WI38 (cell line): ENCODE measurements at regions not wholly inside any gene's neighbourhood (a gene's known extent, or its start where the extent isn't known, plus 50 kb on each side); places are given as distances from the start of the nearest gene placed in this dataset.

Source experiments
- H3K4me3 ChIP-seq: 2 replicates; pipeline ENCODE4 v1.5.1; 2011; ENCODE audit warnings: low read depth, mild to moderate bottlenecking, control low read depth, low read length
- TF ChIP-seq, protein P1 (sequence below): IDR thresholded peaks from 2 replicates; pipeline ENCODE4 v1.5.1; 2012; ENCODE audit warnings: low read depth, mild to moderate bottlenecking, control low read depth, low read length

DNA sequence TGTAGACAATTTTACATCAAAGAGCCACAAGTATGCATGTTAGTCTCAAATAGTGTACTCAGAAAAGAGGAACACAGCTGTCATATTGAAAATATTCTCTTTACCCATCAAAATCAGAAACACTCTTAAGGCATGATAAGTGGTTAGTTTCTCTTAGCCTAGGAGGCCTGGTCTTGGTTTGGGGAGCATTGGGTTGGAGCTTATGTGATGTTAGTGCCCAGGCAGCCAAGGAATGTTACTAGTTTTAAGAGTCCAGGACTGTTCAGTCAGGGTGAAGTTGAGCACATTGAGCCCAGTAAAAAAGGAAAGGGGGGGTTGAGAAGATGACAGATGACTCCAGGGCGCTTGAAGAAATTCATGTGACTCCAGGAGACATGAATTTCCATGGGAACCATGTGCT is 340.6 kb downstream of the HRH4 start:
- no peak overlapping the region for H3K4me3 ChIP-seq
- TF ChIP-seq, protein P1, sequence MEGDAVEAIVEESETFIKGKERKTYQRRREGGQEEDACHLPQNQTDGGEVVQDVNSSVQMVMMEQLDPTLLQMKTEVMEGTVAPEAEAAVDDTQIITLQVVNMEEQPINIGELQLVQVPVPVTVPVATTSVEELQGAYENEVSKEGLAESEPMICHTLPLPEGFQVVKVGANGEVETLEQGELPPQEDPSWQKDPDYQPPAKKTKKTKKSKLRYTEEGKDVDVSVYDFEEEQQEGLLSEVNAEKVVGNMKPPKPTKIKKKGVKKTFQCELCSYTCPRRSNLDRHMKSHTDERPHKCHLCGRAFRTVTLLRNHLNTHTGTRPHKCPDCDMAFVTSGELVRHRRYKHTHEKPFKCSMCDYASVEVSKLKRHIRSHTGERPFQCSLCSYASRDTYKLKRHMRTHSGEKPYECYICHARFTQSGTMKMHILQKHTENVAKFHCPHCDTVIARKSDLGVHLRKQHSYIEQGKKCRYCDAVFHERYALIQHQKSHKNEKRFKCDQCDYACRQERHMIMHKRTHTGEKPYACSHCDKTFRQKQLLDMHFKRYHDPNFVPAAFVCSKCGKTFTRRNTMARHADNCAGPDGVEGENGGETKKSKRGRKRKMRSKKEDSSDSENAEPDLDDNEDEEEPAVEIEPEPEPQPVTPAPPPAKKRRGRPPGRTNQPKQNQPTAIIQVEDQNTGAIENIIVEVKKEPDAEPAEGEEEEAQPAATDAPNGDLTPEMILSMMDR = no peak

GRCh38 chr18:24802456-24802855 is 342.0 kb downstream of the HRH4 start:
- H3K4me3 ChIP-seq = no peak overlapping the region
- TF ChIP-seq, protein P1 = no peak

- TF ChIP-seq, protein P1 = no peak
These were observed 344.7 kb downstream of the HRH4 start for GRCh38 chr18:24805156-24805555.

GRCh38 chr18:24809173-24809950 is 348.9 kb downstream of the HRH4 start:
- no peak overlapping the region for H3K4me3 ChIP-seq
- TF ChIP-seq, protein P1 = no peak

More at GRCh38 chr18:24805156-24805555, 344.7 kb downstream of the HRH4 start:
- no peak overlapping the region for H3K4me3 ChIP-seq

GRCh38 chr18:24810561-24811305 is 350.3 kb downstream of the HRH4 start:
- TF ChIP-seq, protein P1 = no peak
- H3K4me3 ChIP-seq = no peak overlapping the region

GRCh38 chr18:24811950-24812681 is 351.7 kb downstream of the HRH4 start:
- H3K4me3 ChIP-seq = no peak overlapping the region
- TF ChIP-seq, protein P1 = no peak
